GM11168 (cell line): ENCODE measurements at regions not wholly inside any gene's neighbourhood (a gene's known extent, or its start where the extent isn't known, plus 50 kb on each side); places are given as distances from the start of the nearest gene placed in this dataset.

ENCODE experiments used
- in situ Hi-C: fragments of 300-500 bp; cut with MboI; formaldehyde crosslinking; loops from one replicate; pipeline ENCODE4 v1.12.0; 2022; ENCODE audit warnings: low sequenced_read_pairs; ENCODE audit not compliant: unreplicated experiment

DNA sequence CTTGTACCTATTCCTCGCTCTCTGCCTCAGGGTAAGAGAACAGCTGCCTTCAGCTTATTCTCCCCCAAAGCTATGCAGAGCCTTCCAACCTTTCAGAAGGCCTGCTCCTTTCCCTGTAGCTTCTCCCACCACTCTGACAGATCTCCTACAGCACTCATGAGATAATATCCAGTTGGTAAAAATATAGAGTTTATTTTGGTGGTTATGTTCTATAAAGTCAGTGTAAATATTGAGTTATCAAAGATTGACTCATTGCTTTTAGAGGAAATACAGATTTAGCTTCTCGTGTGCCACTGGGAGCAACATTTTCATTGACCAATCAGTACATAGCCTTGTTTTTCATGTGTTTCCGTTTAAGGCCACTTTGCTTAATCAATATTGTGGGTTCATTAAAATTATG, 216.2 kb upstream of the TECRL start:
- in situ Hi-C loops, result no loop called here

DNA sequence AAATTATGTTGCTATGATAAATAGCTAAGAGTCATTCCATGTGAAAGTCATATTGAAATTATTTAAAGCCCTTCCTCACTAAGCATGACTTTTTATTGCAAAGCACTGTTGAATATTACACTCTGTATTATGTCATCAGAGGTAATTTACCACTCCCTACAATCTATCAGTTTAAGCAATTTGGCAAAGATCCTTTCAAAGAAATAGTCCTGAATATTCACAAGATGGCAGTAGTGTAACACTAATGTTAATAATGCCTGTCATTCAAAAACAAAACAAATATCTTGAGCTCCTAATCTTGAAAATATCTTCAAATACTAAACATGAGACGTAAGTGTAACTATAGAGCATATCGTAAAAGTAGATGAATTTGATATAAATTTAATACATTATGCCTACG, 208.6 kb upstream of the TECRL start:
- in situ Hi-C loops, result no loop called here

DNA sequence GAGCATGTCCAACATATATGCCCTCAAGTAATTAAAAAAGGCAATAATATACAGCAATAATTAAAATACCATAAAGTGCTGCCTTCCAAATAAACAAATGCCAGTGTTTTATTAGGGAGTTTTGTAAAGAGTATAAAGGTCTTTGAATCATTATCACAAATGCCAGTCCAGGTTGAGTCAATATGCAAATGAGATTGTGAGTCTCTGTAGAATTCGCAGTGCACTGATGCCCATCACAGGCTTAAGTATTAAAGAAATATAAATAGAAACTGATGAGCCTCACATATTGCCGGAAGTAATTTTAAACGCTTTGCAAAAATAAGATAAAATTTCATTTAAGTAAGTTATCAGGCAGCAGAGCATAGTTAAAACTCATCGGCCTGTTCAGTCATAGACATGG, 205.0 kb upstream of the TECRL start:
- in situ Hi-C loops, result no loop called here

DNA sequence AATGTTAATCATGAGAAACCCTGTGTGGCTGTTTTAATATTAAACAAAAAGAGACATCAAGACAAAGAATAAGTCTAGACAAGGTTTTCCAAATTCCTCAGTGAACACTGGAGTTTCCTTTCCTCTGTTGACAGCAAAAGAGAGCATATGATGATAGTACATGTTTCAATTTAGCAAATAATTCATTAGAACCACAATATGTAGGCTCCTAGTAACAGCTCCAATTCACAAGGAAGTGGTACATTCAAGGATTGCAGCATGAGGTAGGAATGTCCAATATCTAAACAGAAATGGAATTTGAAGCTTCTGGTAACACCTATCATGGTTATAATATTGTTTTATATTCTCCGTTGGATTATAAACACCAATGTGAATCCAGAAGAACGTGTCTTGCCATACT, 203.8 kb upstream of the TECRL start:
- in situ Hi-C loops, result no loop called here

DNA sequence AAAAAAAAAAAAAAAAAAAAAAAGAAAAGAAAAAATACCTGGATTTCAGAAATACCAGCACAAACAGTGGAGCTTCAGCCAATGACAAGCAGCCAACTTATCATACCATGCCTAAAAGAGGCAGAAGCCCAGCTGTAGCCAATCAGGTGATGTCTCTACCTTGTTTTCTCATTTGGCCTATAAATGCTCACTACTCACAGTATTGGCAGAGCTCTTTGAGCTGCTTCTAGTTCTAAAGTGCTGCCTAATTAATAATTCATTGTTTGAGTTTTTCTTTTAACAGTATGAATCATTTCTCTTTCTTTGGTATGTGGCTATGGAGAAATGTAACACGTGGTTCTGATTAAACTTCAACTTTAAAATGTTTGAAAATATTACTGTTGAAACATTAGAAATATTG, 188.8 kb upstream of the TECRL start:
- in situ Hi-C loops, result no loop called here

DNA sequence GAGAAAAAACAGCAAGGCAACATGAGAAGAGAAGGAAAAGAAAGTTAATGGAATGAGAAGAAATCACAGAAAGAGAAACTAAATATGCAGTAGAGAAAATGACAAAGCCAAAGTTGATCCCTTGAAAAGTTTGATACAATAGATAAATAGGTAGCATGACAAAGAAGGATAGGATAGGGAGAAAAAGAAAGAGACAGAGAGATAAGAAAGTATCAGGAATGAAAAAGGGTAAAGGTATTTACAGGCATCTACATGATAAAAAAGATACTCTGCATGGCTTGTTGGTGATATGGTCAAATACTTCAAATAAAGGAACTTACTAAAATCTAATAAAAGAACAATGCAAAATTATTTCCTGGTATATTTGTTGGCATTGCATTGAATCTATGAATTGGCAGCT, 185.5 kb upstream of the TECRL start:
- in situ Hi-C loops, result no loop called here

DNA sequence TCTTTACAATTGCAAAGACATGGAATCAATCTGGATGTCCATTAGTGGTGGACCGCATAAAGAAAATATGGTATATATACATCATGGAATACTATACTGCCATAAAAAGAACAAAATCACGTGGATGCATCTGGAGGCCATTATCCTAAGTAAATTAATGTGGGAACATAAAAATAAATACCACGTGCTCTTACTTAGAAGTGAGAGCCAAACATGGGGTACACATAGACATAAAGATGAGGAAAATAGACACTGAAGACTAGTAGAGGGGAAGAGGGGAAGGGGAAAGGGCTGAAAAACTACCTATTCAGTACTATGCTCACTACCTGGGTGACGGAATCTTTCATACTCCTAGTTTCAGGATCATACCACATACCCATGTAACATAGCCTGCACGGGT, 179.3 kb upstream of the TECRL start:
- in situ Hi-C loops, result no loop called here

DNA sequence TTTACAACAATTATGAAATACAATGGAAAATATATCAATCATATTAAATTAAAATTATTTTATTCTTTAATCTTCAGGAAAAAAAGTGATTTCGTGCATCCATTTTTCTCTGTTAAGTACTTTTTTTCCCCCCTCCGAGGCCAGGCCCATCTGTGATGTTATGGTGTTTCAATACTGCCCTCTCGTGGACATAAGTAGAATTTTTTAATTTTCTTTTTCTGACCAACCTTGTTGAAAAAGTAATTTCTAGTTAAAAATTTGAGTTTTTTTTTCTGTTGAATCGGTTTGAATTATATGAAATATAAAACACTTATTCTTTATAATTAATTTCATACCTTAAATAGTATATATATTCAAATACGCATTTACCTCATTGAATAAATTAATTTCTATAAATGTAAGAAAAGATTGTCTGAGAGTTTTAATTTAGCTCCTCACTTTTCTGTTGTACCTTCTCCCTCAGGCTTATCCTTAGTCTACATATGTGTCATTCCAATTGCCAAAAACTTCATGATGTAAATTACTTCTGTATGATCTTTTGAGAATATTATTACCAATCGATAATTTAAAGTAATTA, 175.8 kb upstream of the TECRL start:
- in situ Hi-C loops, result no loop called here

DNA sequence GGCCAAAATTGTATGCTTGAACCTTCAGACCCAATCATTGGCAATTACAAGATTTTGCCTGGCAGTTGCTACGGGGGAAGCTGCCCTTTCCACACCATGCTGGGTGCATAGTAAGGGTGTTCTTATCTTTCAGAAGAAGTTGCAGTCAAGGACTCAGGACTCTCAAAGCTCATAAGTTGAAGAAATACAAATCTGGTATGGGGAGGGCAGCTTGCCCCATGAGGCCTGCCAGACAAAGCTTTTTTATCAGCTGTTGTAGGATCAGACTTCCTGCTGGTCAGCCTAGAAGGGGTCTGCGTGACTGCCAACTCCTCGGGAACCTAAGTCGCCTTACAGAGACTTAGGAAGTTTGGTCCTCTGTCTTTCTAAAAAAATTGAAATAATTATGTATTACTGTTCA, 174.9 kb upstream of the TECRL start:
- in situ Hi-C loops, result no loop called here

DNA sequence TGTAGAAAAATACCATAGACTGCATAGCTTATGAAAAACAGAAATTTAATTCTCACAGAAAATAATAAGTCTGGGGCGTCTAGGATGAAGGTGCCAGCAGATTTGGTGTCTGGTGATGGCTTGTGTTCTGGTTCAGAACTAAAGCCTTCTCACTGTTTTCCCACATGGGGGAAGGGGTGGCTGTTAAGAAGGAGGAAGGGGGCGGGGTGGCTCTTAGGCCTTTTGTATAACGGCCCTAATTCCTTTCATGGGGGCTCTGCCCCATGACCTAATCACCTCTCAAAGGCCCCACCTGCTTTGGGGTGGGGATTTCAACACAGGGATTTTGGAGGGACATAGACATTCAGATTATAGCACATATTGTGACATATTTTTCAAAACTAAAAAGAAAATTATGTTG, 173.2 kb upstream of the TECRL start:
- in situ Hi-C loops, result no loop called here

DNA sequence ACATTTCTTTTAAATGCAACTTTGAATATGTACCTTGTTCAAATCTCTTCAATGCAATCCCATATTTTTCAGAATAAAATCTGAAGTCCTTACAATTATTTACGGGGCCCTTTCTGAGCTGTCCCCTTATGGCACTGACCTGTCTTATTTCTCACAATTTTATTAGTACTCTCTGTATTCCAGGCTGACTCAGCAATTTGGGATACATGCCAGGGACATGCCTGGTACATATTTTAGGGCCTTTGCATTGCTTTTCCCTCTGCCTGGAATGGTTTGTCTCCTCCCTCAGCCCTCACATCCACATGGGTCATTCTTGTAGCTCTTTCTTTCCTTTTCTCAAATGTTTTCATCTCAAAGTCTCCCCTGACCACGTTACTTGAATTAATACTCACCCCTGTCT, 172.2 kb upstream of the TECRL start:
- in situ Hi-C loops, result no loop called here

DNA sequence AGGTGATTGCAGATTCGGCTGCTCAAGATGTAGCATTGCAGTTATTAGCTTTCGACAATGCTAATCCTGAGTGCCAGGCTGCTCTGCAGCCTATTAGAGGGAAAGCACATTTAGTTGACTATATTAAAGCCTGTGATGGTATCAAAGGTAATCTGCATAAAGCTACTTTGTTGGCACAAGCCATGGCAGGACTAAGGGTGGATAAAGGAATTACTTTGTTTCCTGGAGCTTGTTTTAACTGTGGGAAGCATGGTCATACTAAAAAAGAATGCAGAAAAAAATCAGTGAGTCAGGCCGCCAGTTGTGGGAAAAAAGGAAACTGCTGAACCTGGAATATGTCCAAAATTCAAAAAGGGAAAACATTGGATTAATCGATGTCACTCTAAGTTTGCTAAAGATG, 154.9 kb upstream of the TECRL start:
- in situ Hi-C loops, result no loop called here

DNA sequence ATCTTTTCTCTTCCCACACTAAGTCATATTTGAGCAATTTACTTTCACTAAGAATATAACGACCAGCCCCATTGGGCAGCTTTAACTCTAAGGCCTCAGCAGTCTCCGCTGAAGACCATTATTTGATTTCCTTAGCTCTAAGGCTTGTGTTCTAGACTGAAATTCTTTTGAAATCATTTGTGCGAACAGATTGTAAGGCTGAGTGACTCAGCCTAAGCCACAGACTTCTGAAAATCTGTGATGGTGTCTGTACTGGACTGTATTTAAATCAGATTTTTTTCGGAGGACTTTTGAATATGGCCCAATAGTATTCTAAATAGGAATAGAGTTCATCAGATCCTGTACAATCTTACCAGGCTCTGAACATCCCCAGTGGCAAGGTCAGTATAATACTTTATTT, 150.3 kb upstream of the TECRL start:
- in situ Hi-C loops, result no loop called here

DNA sequence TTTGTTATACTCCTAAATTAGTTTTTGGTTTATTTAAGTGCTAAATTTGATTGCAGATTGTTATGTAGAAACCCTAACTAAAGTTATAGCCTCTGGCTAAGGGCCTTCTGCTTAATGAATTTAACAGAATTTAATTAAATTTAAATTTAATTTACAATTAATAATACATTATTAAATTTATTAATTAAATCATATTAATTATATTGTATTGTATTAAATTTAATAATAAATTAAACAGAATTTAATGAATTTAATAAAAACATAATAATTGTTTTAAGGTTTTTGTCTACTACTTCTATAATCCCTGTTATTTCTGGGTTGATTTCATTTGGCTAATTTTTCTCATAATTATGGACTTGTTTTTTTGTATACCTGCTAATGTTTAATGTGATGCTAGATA, 141.9 kb upstream of the TECRL start:
- in situ Hi-C loops, result no loop called here

DNA sequence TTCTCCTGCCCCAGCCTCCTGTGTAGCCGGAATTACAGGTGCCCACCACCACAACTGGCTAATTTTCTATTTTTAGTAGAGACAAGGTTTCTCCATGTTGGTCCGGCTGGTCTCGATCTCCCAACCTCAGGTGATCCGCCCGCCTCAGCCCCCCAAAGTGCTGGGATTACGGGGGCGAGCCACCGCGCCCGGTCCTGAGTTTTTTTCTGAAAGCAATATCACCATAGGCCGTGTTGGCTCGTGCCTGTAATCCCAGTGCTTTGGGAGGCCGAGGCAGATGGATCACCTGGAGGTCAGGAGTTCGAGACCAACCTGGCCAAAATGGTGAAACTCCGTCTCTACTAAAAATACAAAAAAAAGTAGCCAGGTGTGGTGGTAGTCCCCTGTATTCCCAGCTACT, 136.3 kb upstream of the TECRL start:
- in situ Hi-C loops, result loop anchor here (25.0 kb wide), 1 partner anchor 383 kb away; no protein-coding TSS in a partner anchor

DNA sequence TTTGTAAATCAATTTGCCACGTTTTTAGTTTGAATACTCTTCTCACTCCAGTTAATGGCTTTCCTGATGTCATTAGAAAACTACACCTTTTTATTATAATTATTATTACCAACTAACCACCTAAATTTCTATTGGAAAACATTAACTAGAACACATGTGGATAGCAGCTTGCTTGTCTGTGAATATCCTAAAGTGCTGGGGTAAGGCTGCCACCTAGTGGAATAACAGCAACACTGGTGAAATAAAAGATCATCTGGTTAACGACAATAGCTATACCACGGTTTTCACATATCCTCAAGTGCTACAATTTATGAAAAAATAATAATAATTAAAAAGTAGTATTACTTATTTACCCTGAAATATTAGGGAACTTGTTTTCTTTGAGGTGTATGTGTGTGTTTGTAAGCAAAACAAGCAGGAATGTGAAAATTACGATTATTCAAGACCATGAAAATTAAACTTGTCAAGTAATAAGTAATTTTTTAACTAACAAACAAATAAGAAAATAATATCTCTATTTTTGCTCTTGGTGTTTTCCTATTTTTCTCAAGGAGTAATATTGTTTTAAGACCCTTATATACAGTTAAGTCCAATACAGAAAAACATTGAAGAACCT, 130.1 kb upstream of the TECRL start:
- in situ Hi-C loops, result loop anchor here (25.0 kb wide), 1 partner anchor 377 kb away; no protein-coding TSS in a partner anchor

DNA sequence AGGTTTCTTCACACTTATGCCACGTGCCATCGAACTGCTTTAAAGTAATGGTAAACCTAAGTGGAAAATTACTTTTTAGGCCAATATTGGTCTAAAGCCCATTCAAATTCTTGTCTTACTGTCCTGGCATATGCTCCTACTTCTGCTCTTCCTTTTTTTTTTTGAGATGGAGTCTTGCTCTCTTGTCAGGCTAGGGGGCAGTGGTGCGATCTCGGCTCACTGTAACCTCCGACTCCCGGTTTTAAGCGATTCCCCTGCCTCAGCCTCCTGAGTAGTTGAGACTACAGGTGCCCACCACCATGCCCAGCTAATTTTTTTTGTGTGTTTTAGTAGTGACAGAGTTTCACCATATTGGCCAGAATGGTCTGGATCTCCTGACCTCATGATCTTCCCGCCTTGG, 129.0 kb upstream of the TECRL start:
- in situ Hi-C loops, result loop anchor here (25.0 kb wide), 1 partner anchor 376 kb away; no protein-coding TSS in a partner anchor

DNA sequence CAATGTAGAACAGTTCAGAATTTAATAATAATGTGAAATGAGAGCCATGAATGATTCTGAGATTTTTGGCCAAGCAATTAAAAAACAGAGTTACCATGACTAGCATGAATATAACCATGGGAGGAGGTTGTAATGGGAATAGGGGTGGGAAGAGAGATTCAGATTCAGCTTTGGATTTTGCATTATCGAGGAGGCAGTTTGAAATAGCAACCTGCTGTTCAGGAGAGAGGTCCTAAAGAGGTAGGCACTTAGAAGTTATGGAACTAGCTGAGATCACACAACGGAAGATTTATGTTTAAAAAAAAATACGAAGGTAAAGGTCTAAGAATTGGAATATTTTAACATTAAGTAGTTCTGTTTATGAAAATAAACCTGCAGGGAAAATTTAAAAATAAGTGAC, 124.4 kb upstream of the TECRL start:
- in situ Hi-C loops, result loop anchor here (25.0 kb wide), 1 partner anchor 371 kb away; no protein-coding TSS in a partner anchor

DNA sequence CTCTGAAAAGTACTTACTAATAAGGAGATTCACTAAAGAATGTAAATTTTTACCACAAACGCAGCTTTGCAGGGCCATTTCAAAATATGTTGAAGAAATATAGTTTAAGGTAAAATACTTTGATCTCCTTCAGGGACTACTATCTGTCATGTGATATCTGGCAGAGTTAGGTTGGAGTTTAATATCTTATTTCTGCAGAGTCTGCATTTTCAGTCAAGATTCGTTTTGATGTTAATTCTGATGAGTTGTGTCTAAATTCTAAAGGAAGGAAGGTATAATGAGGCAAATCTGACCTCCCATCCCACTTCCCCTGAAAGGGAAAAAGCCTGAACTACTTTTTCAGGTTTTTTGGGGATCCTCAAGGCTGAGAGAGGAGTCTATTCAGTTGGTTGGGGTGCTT, 123.9 kb upstream of the TECRL start:
- in situ Hi-C loops, result loop anchor here (25.0 kb wide), 1 partner anchor 371 kb away; no protein-coding TSS in a partner anchor

DNA sequence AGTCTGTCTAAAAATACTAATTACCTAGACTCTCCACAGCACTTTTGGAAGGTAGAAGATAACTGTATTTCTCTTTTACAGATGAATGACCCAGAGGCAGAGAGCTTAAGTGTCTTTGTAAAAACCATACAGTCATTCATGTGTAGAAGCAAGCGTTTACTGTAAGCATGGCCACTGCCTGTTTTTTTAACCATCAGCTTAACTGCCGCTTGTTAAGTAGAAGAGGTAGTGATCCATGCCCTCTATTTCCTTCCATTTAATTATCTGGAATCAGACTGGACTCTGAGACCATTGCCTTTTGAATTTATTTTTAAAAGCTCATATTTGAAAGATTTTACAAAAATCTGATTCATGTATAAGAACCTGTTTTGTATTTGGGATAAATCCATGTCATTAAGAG, 111.2 kb upstream of the TECRL start:
- in situ Hi-C loops, result no loop called here

DNA sequence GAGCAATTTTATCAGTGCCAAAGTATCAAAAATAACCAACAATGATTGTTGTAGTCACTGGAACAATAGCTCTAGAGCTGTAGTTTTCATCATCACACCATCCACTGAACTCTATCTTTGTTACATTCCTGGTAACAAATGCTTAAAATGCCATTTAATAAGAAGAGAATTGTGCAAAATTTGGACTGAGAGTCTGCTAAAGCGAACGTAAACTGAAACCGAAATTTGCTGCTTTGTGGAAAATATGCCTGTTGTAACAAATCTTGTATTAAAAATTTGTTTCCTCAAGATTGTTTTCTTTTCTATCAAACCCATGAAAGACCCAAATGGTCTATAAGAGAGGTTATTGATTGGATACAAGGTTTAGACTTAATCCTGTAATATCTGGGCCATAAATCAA, 109.3 kb upstream of the TECRL start:
- in situ Hi-C loops, result no loop called here

DNA sequence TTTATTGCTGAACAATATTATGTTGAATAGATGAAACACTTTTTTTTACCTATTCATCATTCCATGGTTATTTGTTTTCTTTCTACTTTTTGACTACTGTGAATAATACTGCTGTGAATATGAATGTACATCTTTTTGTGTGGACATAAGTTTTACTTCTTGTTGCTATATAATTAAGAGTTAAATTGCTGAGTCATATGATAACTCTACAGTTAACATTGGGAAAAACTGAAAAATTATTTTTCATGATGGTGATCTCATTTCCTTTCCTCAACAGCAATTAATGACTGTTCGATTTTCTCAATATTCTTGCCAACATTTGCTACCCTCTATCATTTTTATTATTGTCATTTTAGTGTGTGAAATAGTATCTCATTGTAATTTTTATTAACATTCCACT, 106.9 kb upstream of the TECRL start:
- in situ Hi-C loops, result no loop called here
